ENCODE measurements at regions not wholly inside any gene's neighbourhood (a gene's known extent, or its start where the extent isn't known, plus 50 kb on each side); places are given as distances from the start of the nearest gene placed in this dataset.
"Not testable (repeated sequence)": the region's sequence is repeated elsewhere in the genome, so short reads cannot be mapped to it uniquely, and the experiment has no call there.

GRCh38 chr11:130675371-130675821 lies 227.0 kb downstream of the ADAMTS15 start:
- DNase-seq (ENCODE audit: low spot score) = no peak

GRCh38 chr11:130675917-130676316 lies 227.5 kb downstream of the ADAMTS15 start:
- DNase-seq (ENCODE audit: low spot score) = no peak

- DNase-seq (ENCODE audit: low spot score) = no peak
Observed at GRCh38 chr11:130677486-130678153, 229.2 kb downstream of the ADAMTS15 start.

DNA sequence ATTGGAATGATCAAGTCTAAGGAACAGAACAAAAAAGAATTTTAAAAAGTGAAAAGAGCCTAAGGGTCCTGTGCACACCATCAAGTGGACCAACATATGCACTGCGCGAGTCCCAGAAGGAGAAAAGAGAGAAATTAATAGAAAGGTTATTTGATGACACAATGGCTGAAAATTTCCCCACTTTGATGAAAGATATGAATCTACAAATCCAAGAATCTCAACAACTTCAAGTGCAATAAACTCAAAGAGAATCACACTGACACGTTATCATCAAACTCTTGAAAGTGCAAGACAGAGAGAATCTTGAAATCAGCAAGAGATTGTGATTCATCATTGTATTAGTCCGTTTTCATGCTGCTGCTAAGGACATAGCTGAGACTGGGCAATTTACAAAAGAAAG lies 230.8 kb downstream of the ADAMTS15 start:
- DNase-seq (ENCODE audit: low spot score) = no peak

GRCh38 chr11:130682471-130682870 lies 233.8 kb downstream of the SNX19 start:
- DNase-seq (ENCODE audit: low spot score) = not testable (repeated sequence)

DNA sequence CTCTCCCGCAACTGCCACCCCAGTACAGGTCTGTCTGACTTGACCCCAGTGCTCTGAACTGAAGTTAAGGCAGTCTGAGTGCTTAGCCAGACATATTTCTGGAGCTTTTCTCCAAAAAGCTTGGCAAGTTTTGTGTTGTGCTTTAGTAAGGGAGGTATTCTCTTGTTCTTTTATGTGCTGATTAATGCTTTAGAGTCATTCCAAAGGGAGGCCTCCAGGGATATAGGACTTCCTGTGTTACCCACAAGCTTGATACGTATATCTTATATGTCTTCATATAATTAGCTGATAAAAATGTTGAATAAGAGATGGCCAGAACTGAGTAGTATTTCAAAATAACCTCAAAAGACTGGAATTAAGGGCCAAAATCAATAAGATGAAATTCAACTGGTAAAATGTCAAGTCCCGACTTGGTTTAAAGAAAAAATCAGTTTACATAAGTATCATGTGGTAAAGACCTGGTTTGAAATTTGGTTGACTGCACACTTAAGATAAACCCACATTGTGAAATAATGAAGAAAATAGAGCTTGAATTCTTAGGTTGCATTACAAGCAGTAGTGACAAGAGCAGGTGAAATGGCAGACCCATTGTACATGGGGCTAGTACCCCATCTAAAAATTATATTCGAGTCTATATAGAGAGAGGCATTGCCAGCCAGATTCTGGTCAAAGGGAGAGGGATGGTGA lies 226.9 kb downstream of the SNX19 start:
- no peak for DNase-seq (ENCODE audit: low spot score)

- DNase-seq (ENCODE audit: low spot score) = no peak
Observed at GRCh38 chr11:130691581-130691980, 224.7 kb downstream of the SNX19 start.

GRCh38 chr11:130692220-130692619 lies 224.1 kb downstream of the SNX19 start:
- DNase-seq (ENCODE audit: low spot score) = no peak

DNA sequence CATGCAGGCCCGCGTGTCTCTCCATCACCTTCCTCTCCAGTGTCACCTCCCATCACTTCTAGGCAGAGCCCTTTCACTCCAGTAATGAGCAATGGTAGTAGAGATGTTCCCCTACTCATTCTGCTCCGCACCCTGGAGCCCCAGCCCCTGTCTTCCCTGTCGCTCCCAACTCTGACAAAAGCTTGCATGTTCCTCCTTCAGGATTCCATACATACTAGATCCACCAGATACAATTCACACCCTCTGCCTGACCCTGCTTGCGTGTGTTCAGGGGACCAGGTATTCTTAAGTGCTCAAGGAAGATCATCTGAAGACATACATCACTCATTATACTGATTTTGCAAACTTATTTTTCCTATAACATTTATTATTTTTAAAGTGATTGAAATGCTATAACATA lies 222.7 kb downstream of the SNX19 start:
- DNase-seq (ENCODE audit: low spot score) = no peak

DNA sequence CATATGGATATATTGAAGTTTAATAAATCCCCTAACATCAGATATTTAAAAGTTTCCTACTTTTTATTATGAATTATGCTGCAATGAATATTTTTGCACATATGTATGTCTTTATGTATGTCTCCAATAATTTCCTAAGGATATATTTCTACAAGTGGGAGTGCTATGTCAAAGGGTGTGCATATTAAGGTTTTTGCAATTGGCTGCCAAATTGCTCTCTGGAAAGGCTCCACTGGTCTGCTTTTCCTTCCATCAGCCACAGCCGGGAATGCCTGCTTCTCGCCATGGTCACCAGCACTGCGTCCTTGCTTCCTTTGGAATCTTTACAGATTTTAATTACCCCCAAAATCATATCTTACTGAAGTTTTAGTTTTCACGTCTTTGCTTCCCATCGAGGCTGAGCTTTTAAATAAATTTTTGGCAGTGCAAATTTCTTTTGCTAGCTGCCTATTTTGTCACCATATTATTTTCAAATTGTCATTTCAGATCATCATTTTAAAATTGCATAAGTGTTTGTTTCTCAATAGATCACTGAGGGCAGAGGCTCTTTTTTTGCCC lies 221.7 kb downstream of the SNX19 start:
- no peak for DNase-seq (ENCODE audit: low spot score)

GRCh38 chr11:130698174-130698573 lies 218.1 kb downstream of the SNX19 start:
- DNase-seq (ENCODE audit: low spot score) = no peak

GRCh38 chr11:130699561-130699960 lies 216.7 kb downstream of the SNX19 start:
- no peak for DNase-seq (ENCODE audit: low spot score)

GRCh38 chr11:130700092-130700491 lies 216.2 kb downstream of the SNX19 start:
- no peak for DNase-seq (ENCODE audit: low spot score)

DNA sequence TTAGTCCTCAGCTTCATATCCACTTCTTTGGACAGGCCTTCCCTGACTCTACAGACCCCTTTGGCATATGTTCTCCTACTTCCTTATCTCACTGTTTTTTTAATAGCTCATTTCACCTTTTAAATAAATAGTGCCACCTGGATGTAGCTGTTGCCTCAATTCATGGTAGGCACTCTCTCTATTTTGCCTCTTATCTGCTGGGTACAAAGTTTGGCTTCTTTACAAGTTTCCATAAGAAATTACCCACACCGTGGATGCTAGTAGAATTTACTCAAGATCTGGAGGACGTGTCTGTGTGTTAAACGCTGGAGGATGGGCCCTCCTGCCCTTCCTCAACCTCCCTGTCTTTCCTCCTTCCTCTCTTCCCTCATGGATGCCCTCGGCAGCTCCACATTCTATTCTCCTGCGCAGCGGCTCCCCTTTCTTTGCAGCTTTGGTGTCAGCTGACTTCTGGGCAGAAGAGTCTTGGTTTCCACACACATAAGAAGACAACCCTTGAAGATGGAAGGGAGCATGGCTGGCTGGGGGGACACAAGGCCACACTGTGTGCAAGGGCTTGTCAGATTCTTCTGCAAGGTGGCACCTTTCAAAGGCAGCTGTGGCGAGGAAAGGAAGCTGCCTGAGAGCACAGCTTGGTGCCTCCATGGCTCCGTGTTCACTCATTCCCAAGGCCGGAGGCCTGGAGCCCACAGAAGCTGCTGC lies 212.6 kb downstream of the SNX19 start:
- no peak for DNase-seq (ENCODE audit: low spot score)

GRCh38 chr11:130705670-130706421 lies 210.4 kb downstream of the SNX19 start:
- DNase-seq (ENCODE audit: low spot score) = no peak

DNA sequence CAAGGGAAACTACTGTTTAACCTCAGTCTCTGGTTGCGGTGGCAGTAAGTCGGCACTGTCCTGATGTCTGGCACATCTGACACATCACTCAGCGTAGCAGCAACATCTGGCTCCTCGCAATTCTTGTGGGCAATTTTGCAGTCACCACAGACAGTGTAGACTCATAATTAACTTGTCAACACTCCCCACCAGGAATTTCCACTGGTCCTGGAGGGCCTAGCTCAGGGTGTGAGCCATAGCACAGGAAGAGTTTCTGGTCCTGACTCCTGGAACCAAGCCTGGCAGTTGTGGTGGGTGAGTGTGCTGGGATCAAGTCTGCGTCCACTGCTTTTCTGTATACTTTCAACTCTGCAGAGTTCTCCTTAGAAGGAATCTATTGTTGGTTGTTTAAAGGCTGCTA lies 209.7 kb downstream of the SNX19 start:
- DNase-seq (ENCODE audit: low spot score) = no peak

DNA sequence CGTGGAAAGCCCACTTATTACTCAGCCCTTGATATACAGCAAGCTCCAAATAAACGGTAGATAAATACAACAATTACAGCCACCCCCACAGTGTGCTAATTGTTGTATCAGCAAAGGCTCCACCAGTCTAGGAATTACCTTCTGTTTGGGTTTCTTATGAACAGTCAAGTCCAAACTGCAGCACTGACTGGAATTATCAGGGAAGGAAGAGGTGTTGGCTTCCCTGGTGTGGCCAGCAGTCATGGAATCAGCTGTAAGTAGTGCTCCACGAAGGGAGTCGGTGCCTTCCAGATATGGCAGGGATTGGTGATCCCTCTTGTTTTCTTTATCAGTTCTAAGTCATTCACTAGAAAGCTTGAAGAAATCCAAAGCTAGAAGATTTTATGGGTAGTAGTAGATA lies 209.1 kb downstream of the SNX19 start:
- DNase-seq (ENCODE audit: low spot score) = no peak

DNA sequence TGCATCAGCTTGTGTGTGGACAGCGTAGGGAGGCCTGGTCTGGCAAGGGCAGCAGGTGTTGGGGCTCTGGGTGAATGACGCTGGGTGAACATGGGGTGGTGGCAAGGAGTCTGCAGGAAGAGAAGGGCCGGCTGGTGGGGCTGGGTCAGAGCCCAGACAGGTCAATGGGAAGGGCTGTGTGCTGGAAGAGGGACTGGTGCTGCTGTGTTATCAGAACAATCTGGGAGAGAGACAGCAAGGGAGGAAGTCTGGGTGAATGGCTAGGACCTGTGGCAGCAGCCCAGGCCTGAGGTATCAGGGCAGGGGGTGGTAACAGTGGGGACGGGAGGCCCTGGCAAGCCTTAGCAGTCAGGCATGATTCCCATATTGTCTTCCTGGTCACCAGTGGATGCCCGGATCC lies 206.7 kb downstream of the SNX19 start:
- DNase-seq (ENCODE audit: low spot score) = no peak

GRCh38 chr11:130710021-130710420 lies 206.3 kb downstream of the SNX19 start:
- DNase-seq (ENCODE audit: low spot score) = no peak

DNA sequence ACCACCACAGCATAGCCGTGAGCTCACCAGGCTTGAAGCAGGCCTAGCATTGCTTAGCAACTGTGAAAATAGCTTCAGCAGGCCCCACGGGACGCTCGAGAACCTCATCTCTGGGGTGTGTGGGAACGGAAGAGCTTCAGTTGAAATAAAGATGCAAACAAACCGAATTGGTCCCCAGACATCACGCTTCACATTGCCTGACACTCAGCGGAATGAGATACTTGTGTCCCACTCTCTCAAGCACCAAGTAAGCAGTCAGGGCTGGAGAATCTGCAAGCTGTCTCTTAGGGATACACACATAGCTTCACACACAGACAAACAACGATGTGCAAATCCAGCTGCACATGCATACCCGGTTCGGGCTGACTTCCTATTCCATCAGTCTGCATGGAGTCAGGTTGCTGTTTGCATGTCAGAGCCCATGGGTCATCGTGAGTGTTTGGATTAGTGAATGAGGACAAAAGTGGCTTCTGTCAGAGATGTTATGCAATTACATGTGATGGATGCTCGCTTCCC lies 205.7 kb downstream of the SNX19 start:
- no peak for DNase-seq (ENCODE audit: low spot score)

DNA sequence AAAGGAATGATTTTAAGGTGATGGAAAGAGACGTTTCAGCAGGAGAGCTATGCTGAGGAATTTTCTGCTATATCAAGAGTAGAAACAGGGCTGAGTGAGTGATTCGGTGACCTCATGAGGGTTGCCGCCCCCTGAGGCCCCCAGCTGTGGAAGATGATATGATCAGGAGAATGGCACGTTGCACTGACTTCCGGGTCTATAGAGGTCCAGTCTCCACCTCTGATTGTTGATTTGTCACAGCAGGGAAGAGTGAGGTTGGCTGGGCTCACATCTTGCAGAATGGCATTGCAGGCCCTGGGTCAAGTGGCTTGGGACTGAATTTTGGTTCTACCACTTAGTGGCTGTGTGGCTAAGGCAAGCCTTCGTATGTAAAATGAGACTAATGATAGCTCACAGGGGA lies 205.1 kb downstream of the SNX19 start:
- DNase-seq (ENCODE audit: low spot score) = no peak

DNA sequence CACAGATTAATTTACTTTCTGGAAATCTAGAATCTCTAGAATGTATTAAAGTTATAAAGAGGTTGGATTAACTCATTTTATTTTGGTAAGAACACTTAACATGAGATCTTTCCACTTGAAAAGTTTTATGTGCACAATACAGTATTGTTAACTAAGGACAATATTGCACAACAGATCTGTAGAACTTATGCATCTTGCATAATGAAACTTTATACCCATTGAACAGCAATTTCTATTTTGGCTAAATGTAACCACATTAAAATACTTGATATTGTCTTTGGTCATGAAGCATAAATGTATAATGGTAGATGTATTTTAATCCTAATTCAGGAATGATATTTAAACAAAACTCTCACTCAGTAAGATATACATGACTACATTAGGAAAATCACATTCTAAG lies 203.8 kb downstream of the SNX19 start:
- DNase-seq (ENCODE audit: low spot score) = no peak

All from D341Med (cell line).